ENCODE measurements at regions not wholly inside any gene's neighbourhood (a gene's known extent, or its start where the extent isn't known, plus 50 kb on each side); places are given as distances from the start of the nearest gene placed in this dataset.
"Not testable (repeated sequence)": the region's sequence is repeated elsewhere in the genome, so short reads cannot be mapped to it uniquely, and the experiment has no call there.

DNA sequence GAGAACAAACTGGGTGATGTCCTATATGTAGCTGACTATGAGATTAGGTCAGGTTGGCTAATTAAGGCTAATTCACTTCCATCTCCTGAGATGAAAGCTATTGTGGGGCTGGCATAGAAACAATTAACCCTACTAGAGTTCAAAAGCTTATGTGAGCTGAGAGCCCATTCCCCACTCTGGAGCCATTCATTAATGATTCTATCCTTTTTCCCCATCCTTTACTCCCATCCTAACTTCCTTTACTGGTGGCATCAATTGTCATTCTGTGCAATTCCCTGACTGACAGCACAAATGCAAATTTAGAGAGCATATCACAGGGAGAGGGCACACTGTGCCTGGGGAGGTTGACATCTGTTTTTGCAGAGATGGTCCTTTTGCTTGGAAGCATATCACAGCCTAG, 103.9 kb downstream of the URB2 start:
- no peak overlapping the region for H3K4me3 Mint-ChIP-seq
- Histone ChIP-seq H3K9me3 (ENCODE audit: control insufficient read depth in 1 of 2, low read length in 2 of 2) (peaks cover 0 to 4% of the 10 kb centered on the region in 2 donors), H3K4me1 (ENCODE audit: insufficient read depth, low read length) (no peaks in the 10 kb centered on the region), H3K4me3 (ENCODE audit: low read length in 2 of 2) (no peak overlapping the region), H3K36me3 (ENCODE audit: insufficient read depth, low read length) (no peaks in the 10 kb centered on the region), H3K27ac (ENCODE audit: low read depth, low read length) (no peak overlapping the region), H3K27me3 (ENCODE audit: insufficient read depth, low read length) (no peaks in the 10 kb centered on the region)
- no peaks in the 10 kb centered on the region for H3K4me1 Mint-ChIP-seq
- H3K36me3 Mint-ChIP-seq, result no peaks in the 10 kb centered on the region
- peaks cover 0 to 7% (median 0%) of the 10 kb centered on the region in 8 donors for H3K9me3 Mint-ChIP-seq
- ChIA-PET POLR2A (ENCODE audit: partially characterized antibody) (no interaction called here), CTCF (ENCODE audit: partially characterized antibody) (interaction anchor here (1.1 kb wide), 1 partner anchor 13 kb away, joined by 3 read pairs; no protein-coding TSS in a partner anchor)
- intact Hi-C loops (cut with micrococcal nuclease), result no loop called here
- H3K27me3 Mint-ChIP-seq, result peaks cover 7 to 13% of the 10 kb centered on the region in 2 donors
- no peak overlapping the region for H3K27ac Mint-ChIP-seq
- no peak for DNase-seq

- Mint-ChIP-seq H3K4me1 (no peaks in the 10 kb centered on the region), H3K4me3 (no peak overlapping the region), H3K36me3 (no peaks in the 10 kb centered on the region), H3K27me3 (peaks cover 7 to 13% of the 10 kb centered on the region in 2 donors), H3K9me3 (peaks cover 0 to 7% (median 0%) of the 10 kb centered on the region in 8 donors), H3K27ac (no peak overlapping the region)
- DNase-seq, result no peak
- no peak overlapping the region for H3K4me3 ChIP-seq (ENCODE audit: low read length in 2 of 2)
- POLR2A ChIA-PET (ENCODE audit: partially characterized antibody), result no interaction called here
- no peak overlapping the region for H3K27ac ChIP-seq (ENCODE audit: low read depth, low read length)
- H3K27me3 ChIP-seq (ENCODE audit: insufficient read depth, low read length), result no peaks in the 10 kb centered on the region
- H3K9me3 ChIP-seq (ENCODE audit: control insufficient read depth in 1 of 2, low read length in 2 of 2), result peaks cover 0 to 4% of the 10 kb centered on the region in 2 donors
- no peaks in the 10 kb centered on the region for H3K4me1 ChIP-seq (ENCODE audit: insufficient read depth, low read length)
- intact Hi-C loops (cut with micrococcal nuclease), result no loop called here
- H3K36me3 ChIP-seq (ENCODE audit: insufficient read depth, low read length), result no peaks in the 10 kb centered on the region
- CTCF ChIA-PET (ENCODE audit: partially characterized antibody), result interaction anchor here (1.1 kb wide), 1 partner anchor 12 kb away, joined by 3 read pairs; no protein-coding TSS in a partner anchor
These were observed 104.5 kb downstream of the URB2 start for GRCh38 chr1:229730573-229730972.

- Mint-ChIP-seq H3K36me3 (peaks cover 0 to 4% of the 10 kb centered on the region in 2 donors), H3K4me1 (no peaks in the 10 kb centered on the region)
These were observed 106.0 kb downstream of the URB2 start for GRCh38 chr1:229732061-229732460.

DNA sequence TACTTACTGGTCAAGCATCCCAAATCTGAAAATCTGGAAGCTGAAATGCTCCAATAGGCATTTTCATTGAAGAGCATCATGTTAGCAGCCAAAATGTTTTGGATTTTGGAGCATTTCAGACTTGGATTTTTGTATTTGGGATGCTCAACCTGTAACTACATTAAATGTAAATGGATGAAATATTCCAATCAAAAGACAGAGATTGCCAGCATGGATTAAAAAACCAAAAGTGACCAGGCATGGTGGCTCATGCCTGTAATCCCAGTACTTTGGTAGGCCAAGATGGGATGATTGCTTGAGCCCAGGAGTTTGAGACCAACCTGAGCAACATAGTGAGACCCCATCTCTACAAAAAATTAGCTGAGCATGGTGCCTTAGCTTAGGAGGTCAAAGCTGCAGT, 110.3 kb downstream of the URB2 start:
- no peaks in the 10 kb centered on the region for H3K36me3 ChIP-seq (ENCODE audit: insufficient read depth, low read length)
- POLR2A ChIA-PET (ENCODE audit: partially characterized antibody), result no interaction called here
- peaks cover 4 to 5% of the 10 kb centered on the region in 2 donors for H3K36me3 Mint-ChIP-seq
- intact Hi-C loops (cut with micrococcal nuclease), result no loop called here
- no peak overlapping the region for H3K4me3 Mint-ChIP-seq
- peaks cover 3 to 32% (median 22%) of the 10 kb centered on the region in 8 donors for H3K9me3 Mint-ChIP-seq
- no peaks in the 10 kb centered on the region for H3K4me1 ChIP-seq (ENCODE audit: insufficient read depth, low read length)
- H3K9me3 ChIP-seq (ENCODE audit: control insufficient read depth in 1 of 2, low read length in 2 of 2), result peaks cover 0 to 10% of the 10 kb centered on the region in 2 donors
- H3K4me1 Mint-ChIP-seq, result no peaks in the 10 kb centered on the region
- peaks cover 6% of the 10 kb centered on the region in 2 donors for H3K27me3 Mint-ChIP-seq
- H3K27ac Mint-ChIP-seq, result no peak overlapping the region
- CTCF ChIA-PET (ENCODE audit: partially characterized antibody), result no interaction called here
- no peak overlapping the region for H3K4me3 ChIP-seq (ENCODE audit: low read length in 2 of 2)
- no peaks in the 10 kb centered on the region for H3K27me3 ChIP-seq (ENCODE audit: insufficient read depth, low read length)
- H3K27ac ChIP-seq (ENCODE audit: low read depth, low read length), result no peak overlapping the region
- no peak for DNase-seq

More at GRCh38 chr1:229732061-229732460, 106.0 kb downstream of the URB2 start:
- intact Hi-C loops (cut with micrococcal nuclease), result no loop called here
- Histone ChIP-seq H3K27ac (ENCODE audit: low read depth, low read length) (no peak overlapping the region), H3K4me3 (ENCODE audit: low read length in 2 of 2) (no peak overlapping the region), H3K4me1 (ENCODE audit: insufficient read depth, low read length) (no peaks in the 10 kb centered on the region), H3K9me3 (ENCODE audit: control insufficient read depth in 1 of 2, low read length in 2 of 2) (peaks cover 0 to 10% of the 10 kb centered on the region in 2 donors), H3K27me3 (ENCODE audit: insufficient read depth, low read length) (no peaks in the 10 kb centered on the region), H3K36me3 (ENCODE audit: insufficient read depth, low read length) (no peaks in the 10 kb centered on the region)
- Mint-ChIP-seq H3K9me3 (peaks cover 2 to 20% (median 11%) of the 10 kb centered on the region in 8 donors), H3K27me3 (peaks cover 7 to 14% of the 10 kb centered on the region in 2 donors), H3K27ac (no peak overlapping the region), H3K4me3 (no peak overlapping the region)
- no peak for DNase-seq
- ChIA-PET CTCF (ENCODE audit: partially characterized antibody) (no interaction called here), POLR2A (ENCODE audit: partially characterized antibody) (no interaction called here)

DNA sequence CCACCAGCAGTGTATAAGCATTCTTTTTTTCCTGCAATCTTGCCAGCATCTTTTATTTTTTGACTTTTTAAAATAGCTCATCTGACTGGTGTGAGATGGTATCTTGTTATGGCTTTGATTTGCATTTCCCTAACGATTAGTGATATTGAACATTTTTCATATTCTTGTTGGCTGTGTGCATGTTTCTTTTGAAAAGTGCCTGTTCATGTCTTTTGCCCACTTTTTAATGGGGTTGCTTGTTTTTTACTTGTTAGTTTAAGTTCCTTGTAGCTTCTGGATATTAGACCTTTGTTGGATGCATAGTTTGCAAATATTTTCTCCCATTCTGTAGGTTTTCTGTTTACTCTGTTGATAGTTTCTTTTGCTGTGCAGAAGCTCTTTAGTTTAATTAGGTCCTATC, 116.6 kb downstream of the URB2 start:
- intact Hi-C loops (cut with micrococcal nuclease); H3K9me3 ChIP-seq (ENCODE audit: control insufficient read depth in 1 of 2, low read length in 2 of 2); POLR2A ChIA-PET (ENCODE audit: partially characterized antibody); DNase-seq; H3K36me3 Mint-ChIP-seq; H3K36me3 ChIP-seq (ENCODE audit: insufficient read depth, low read length); H3K4me1 ChIP-seq (ENCODE audit: insufficient read depth, low read length); H3K4me3 ChIP-seq (ENCODE audit: low read length in 2 of 2); H3K4me1 Mint-ChIP-seq; H3K27ac Mint-ChIP-seq; H3K4me3 Mint-ChIP-seq; H3K27ac ChIP-seq (ENCODE audit: low read depth, low read length); H3K27me3 ChIP-seq (ENCODE audit: insufficient read depth, low read length): not testable (repeated sequence)
- Mint-ChIP-seq H3K9me3 (peaks cover 4 to 32% (median 22%) of the 10 kb centered on the region in 8 donors), H3K27me3 (peaks cover 11 to 20% of the 10 kb centered on the region in 2 donors)
- CTCF ChIA-PET (ENCODE audit: partially characterized antibody), result interaction anchor here (1.0 to 2.0 kb wide), 2 partner anchors 13 to 81 kb away, joined by 3 to 4 read pairs; no protein-coding TSS in a partner anchor

GRCh38 chr1:229749992-229750391, 123.9 kb downstream of the URB2 start:
- Histone ChIP-seq H3K4me1 (ENCODE audit: insufficient read depth, low read length) (peaks cover 3% of the 10 kb centered on the region), H3K27ac (ENCODE audit: low read depth, low read length) (no peak overlapping the region), H3K36me3 (ENCODE audit: insufficient read depth, low read length) (no peaks in the 10 kb centered on the region), H3K9me3 (ENCODE audit: control insufficient read depth in 1 of 2, low read length in 2 of 2) (no peaks in the 10 kb centered on the region), H3K4me3 (ENCODE audit: low read length in 2 of 2) (no peak overlapping the region), H3K27me3 (ENCODE audit: insufficient read depth, low read length) (peaks cover 4% of the 10 kb centered on the region)
- no peaks in the 10 kb centered on the region for H3K9me3 Mint-ChIP-seq
- peaks cover 0 to 10% (median 5%) of the 10 kb centered on the region in 4 donors for H3K4me1 Mint-ChIP-seq
- no peak for DNase-seq
- no peaks in the 10 kb centered on the region for H3K36me3 Mint-ChIP-seq
- H3K27ac Mint-ChIP-seq, result no peak overlapping the region
- ChIA-PET POLR2A (ENCODE audit: partially characterized antibody) (no interaction called here), CTCF (ENCODE audit: partially characterized antibody) (no interaction called here)
- no peak overlapping the region for H3K4me3 Mint-ChIP-seq
- H3K27me3 Mint-ChIP-seq, result peaks cover 12 to 22% of the 10 kb centered on the region in 2 donors
- intact Hi-C loops (cut with micrococcal nuclease), result no loop called here

GRCh38 chr1:229751610-229752009, 125.6 kb downstream of the URB2 start:
- peaks cover 7 to 13% of the 10 kb centered on the region in 2 donors for H3K27me3 Mint-ChIP-seq
- no peaks in the 10 kb centered on the region for H3K36me3 ChIP-seq (ENCODE audit: insufficient read depth, low read length)
- intact Hi-C loops (cut with micrococcal nuclease), result no loop called here
- H3K9me3 Mint-ChIP-seq, result peaks cover 0 to 3% (median 0%) of the 10 kb centered on the region in 8 donors
- no peak overlapping the region for H3K4me3 Mint-ChIP-seq
- H3K4me3 ChIP-seq (ENCODE audit: low read length in 2 of 2), result no peak overlapping the region
- H3K4me1 ChIP-seq (ENCODE audit: insufficient read depth, low read length), result peaks cover 3% of the 10 kb centered on the region
- DNase-seq, result no peak
- no peaks in the 10 kb centered on the region for H3K9me3 ChIP-seq (ENCODE audit: control insufficient read depth in 1 of 2, low read length in 2 of 2)
- H3K27me3 ChIP-seq (ENCODE audit: insufficient read depth, low read length), result peaks cover 4% of the 10 kb centered on the region
- H3K27ac Mint-ChIP-seq, result no peak overlapping the region
- no peaks in the 10 kb centered on the region for H3K36me3 Mint-ChIP-seq
- peaks cover 0 to 10% (median 5%) of the 10 kb centered on the region in 4 donors for H3K4me1 Mint-ChIP-seq
- H3K27ac ChIP-seq (ENCODE audit: low read depth, low read length), result no peak overlapping the region
- ChIA-PET CTCF (ENCODE audit: partially characterized antibody) (no interaction called here), POLR2A (ENCODE audit: partially characterized antibody) (no interaction called here)

- Mint-ChIP-seq H3K4me1 (peaks cover 0 to 10% (median 5%) of the 10 kb centered on the region in 4 donors), H3K27me3 (peaks cover 7 to 10% of the 10 kb centered on the region in 2 donors), H3K27ac (no peak overlapping the region), H3K9me3 (peaks cover 0 to 12% (median 7%) of the 10 kb centered on the region in 8 donors), H3K4me3 (no peak overlapping the region), H3K36me3 (no peaks in the 10 kb centered on the region)
- DNase-seq, result no peak
- POLR2A ChIA-PET (ENCODE audit: partially characterized antibody), result no interaction called here
- H3K36me3 ChIP-seq (ENCODE audit: insufficient read depth, low read length), result no peaks in the 10 kb centered on the region
- no peaks in the 10 kb centered on the region for H3K27me3 ChIP-seq (ENCODE audit: insufficient read depth, low read length)
- no peak overlapping the region for H3K4me3 ChIP-seq (ENCODE audit: low read length in 2 of 2)
- H3K4me1 ChIP-seq (ENCODE audit: insufficient read depth, low read length), result peaks cover 3% of the 10 kb centered on the region
- CTCF ChIA-PET (ENCODE audit: partially characterized antibody), result no interaction called here
- no peak overlapping the region for H3K27ac ChIP-seq (ENCODE audit: low read depth, low read length)
- no peaks in the 10 kb centered on the region for H3K9me3 ChIP-seq (ENCODE audit: control insufficient read depth in 1 of 2, low read length in 2 of 2)
- intact Hi-C loops (cut with micrococcal nuclease), result no loop called here
These were observed 126.6 kb downstream of the URB2 start for GRCh38 chr1:229752679-229753078.

Measured in CD4-positive, alpha-beta memory T cell (primary cell).